Gastroesophageal sphincter (tissue), 4 donors: ENCODE measurements at regions not wholly inside any gene's neighbourhood (a gene's known extent, or its start where the extent isn't known, plus 50 kb on each side); places are given as distances from the start of the nearest gene placed in this dataset.
"Not testable (repeated sequence)": the region's sequence is repeated elsewhere in the genome, so short reads cannot be mapped to it uniquely, and the experiment has no call there.

Source experiments
- ATAC-seq: fragments of 150-250 bp; one replicate; pipeline ENCODE4 v1.9.1; 2016; ENCODE audit warnings: mild to moderate bottlenecking, moderate library complexity
- H3K27ac ChIP-seq, 4 donors: fragments of 200-600 bp; sonication (generic) in 3 of 4; 1 replicate in 3 of 4; 2 replicates in 1 of 4; pipeline ENCODE4 v1.5.1; 2016 to 2019
- H3K27me3 ChIP-seq: fragments of 200-600 bp; sonication (generic); one replicate; pipeline ENCODE4 v1.5.1; 2019
- H3K36me3 ChIP-seq, 2 donors: fragments of 200-600 bp; sonication (generic); one replicate each; pipeline ENCODE4 v1.5.1; 2019; ENCODE audit warnings: control low read depth in 1 of 2
- H3K4me1 ChIP-seq, 3 donors: fragments of 200-600 bp; sonication (generic); 1 replicate in 2 of 3; 2 replicates in 1 of 3; pipeline ENCODE4 v1.5.1; 2016 to 2019; ENCODE audit warnings: control low read depth in 2 of 3
- H3K4me3 ChIP-seq, 2 donors: fragments of 200-600 bp; sonication (generic); one replicate each; pipeline ENCODE4 v1.5.1; 2019; ENCODE audit warnings: mild to moderate bottlenecking in 1 of 2, moderate library complexity in 1 of 2
- H3K9me3 ChIP-seq, 3 donors: fragments of 200-600 bp; sonication (generic); one replicate each; pipeline ENCODE4 v1.5.1; 2017 to 2019; ENCODE audit warnings: control low read depth in 2 of 3
- WGBS, 2 donors: methylation state at CpG; one replicate each; pipeline ENCODE4 v1.1.5; 2018; ENCODE audit warnings: low coverage in 1 of 2; 5-methylcytosine and 5-hydroxymethylcytosine counted together

DNA sequence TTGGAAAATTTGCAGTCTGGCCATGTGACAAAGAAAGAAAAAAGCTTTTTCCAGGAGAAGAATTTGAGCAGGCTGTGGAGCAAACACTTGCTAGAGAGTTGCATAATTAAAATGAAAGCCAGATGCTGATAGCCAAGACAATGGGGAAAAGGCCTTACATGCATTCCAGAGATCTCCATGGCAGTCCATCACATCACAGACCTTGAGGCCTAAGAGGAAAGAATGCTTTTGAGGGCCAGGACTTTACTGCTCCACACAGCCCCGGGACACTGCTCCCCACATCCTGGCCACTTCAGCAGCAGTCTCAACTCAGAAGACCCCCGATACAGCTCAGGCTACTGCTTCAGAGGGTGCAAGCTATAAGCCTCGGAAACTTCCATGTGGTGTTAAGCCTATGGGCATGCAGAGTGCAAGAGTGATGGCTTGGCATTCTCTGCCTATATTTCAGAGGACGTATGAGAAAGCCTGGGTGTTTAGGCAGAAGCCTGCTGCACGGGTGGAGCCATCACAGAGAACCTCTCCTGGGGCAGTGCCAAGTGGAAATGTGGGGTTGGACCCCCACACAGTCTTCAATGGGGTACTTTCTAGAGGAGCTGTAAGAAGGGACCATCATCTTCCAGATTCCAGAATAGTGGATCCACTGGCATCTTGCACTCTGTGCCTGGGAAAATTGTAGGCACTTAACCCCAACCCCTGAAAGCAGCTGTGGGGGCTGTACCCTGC, 230.7 kb downstream of the POTEG start:
- H3K36me3 ChIP-seq, H3K4me1 ChIP-seq, H3K9me3 ChIP-seq, H3K27ac ChIP-seq, ATAC-seq, H3K4me3 ChIP-seq, H3K27me3 ChIP-seq: not testable (repeated sequence)
- WGBS, 2 donors, result 0% methylated on average over 1 of the region's 5 CpGs; no CpG with 5 or more reads in 1 of the 2 donors

DNA sequence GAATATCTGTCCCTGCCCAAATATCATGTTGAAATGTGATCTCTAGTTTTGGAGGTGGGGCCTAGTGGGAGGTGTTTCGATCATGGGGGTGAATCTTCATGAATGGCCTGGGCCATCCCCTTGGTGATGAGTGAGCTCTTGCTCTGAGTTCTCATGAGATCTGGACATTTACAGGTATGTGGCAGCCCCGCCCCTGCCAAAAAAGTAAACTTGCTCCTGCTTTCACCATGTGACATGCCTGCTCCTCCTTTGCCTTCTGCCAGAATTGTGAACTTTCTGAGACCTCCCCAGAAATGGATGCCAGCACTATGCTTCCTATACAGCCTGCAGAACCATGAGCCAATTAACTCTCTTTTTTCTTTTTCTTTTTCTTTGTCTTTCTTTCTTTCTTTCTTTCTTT, 229.3 kb downstream of the POTEG start:
- not testable (repeated sequence) for H3K4me3 ChIP-seq, ATAC-seq, H3K36me3 ChIP-seq, H3K4me1 ChIP-seq, H3K27ac ChIP-seq, H3K9me3 ChIP-seq, H3K27me3 ChIP-seq
- 33% methylated on average over 1 of the region's 2 CpGs; no CpG with 5 or more reads in 1 of the 2 donors for WGBS, 2 donors

DNA sequence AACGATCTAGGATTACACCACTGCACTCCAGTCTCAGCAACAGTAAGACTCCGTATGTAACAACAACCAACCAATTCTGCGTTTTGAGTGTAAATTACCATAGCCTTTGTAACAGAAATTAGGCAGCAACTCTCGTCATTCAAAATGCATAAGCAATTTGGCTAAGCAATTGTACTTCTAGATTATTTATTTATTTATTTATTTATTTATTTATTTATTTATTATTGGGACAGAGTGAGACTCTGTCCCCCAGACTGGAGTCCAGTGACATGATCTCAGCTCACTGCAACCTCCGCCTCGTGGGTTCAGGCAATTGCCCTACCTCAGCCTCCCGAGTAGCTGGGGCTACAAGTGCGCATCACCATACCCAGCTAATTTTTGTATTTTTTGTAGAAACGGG, 217.7 kb downstream of the POTEG start:
- not testable (repeated sequence) for H3K36me3 ChIP-seq, H3K4me1 ChIP-seq, H3K27me3 ChIP-seq, H3K27ac ChIP-seq, H3K4me3 ChIP-seq, ATAC-seq, H3K9me3 ChIP-seq
- WGBS, 2 donors, result 73% methylated on average over 3 of the region's 9 CpGs; no CpG with 5 or more reads in 1 of the 2 donors

DNA sequence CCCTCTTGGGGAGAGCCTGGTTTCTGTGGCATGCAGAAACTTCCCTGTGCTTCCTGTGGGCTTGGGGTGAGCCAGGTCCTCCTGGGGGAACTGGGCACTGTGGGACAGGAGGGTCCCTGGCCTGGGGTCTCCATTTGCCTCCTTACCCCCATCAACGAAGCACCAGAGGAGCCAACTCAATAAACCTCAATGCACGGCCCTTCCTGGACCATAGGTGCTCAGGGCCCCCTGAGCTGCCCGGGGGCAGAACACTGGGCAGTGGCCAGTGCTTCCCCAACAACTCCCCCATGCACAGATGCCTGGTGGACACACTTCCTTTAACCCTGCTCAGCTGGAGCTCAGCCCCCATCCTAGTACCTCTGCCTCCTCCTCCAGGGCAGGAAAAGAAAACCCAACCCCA, 214.7 kb downstream of the POTEG start:
- ATAC-seq, H3K36me3 ChIP-seq, H3K4me1 ChIP-seq, H3K9me3 ChIP-seq, H3K27ac ChIP-seq, H3K27me3 ChIP-seq, H3K4me3 ChIP-seq: not testable (repeated sequence)
- no CpG with 5 or more reads among the region's 3 CpGs for WGBS, 2 donors

DNA sequence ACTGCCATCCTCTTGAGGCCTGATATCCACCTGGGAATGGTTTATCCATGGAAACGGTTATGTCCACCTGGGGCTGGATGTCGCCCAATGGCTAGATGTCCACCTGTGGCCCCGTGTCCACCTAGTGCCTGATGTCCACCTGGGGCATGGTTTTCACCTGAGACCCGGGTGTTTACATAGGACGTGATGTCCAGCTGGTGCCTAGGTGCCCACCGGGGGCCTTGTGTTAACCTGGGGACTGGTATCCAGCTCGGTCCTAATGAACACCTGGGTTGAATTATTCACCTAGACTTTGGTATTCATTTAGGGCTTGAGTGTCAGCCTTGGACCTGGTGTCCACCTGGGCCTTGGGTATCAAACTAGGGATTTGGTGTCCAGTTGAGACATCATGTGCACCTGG, 202.7 kb downstream of the POTEG start:
- not testable (repeated sequence) for H3K27me3 ChIP-seq, H3K9me3 ChIP-seq, H3K36me3 ChIP-seq, H3K27ac ChIP-seq, H3K4me1 ChIP-seq, ATAC-seq, H3K4me3 ChIP-seq
- WGBS, 2 donors, result no CpG with 5 or more reads among the region's 7 CpGs

DNA sequence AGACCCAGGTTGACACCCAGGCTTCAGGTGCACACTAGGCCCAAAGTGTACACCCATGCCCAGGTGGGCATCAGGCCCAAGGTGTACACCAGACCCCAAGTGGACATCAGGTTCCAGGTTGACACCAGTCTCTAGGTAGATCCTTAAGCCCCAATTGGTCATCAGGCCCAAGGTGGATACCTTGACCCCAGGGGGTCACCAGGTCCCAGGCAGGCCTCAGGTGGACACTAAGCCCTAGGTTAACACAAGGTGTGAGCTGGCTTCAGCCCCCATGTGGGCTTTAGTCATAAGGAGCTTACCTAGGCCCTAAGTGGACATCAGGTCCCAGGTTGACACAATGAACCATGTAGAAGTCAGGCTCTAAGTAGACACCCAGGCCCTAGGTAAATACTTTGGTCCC, 200.1 kb downstream of the POTEG start:
- not testable (repeated sequence) for H3K27me3 ChIP-seq, H3K36me3 ChIP-seq, ATAC-seq, H3K9me3 ChIP-seq, H3K27ac ChIP-seq, H3K4me1 ChIP-seq, H3K4me3 ChIP-seq

DNA sequence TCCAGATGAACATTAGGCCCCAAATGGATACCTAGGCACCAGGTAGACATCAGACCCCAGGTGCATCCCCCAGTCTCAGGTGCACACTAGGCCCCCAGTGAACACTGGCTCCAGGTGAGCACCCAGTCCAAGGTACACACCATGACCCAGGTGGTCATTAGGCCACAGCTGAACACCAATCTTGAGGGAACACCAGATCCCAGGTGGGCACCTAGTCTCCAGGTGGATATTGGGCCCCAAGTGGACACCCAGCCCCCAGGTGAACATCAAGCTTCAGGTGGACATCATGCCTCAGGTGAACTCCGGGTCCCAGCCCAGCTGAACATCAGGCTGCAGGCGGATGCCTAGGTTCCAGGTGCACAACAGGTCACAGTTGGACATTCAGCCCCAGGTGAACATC, 196.5 kb downstream of the POTEG start:
- H3K9me3 ChIP-seq, H3K4me3 ChIP-seq, H3K27ac ChIP-seq, H3K36me3 ChIP-seq, H3K4me1 ChIP-seq, H3K27me3 ChIP-seq, ATAC-seq: not testable (repeated sequence)
- no CpG with 5 or more reads among the region's 2 CpGs for WGBS, 2 donors

DNA sequence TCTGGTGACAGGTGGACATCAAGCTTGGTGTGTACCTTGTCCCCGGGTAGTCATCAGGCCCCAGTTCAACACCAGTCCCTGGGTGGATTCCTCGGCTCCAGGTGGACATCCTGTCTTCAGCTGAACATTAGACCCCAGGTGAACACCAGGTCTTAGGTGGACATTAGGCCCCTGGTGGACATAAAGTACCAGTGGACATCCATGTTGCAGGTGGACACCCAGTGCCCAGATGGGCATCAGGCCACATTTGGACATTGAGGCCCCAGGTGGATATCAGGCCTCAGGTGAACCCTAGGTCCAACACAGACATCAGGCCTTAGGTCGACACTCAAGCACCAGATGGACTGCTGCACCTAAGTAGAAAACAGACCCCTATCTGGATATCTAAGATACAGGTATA, 195.6 kb downstream of the POTEG start:
- not testable (repeated sequence) for H3K9me3 ChIP-seq, H3K27me3 ChIP-seq, H3K4me3 ChIP-seq, ATAC-seq, H3K36me3 ChIP-seq, H3K4me1 ChIP-seq, H3K27ac ChIP-seq
- no CpG with 5 or more reads among the region's 3 CpGs for WGBS, 2 donors

DNA sequence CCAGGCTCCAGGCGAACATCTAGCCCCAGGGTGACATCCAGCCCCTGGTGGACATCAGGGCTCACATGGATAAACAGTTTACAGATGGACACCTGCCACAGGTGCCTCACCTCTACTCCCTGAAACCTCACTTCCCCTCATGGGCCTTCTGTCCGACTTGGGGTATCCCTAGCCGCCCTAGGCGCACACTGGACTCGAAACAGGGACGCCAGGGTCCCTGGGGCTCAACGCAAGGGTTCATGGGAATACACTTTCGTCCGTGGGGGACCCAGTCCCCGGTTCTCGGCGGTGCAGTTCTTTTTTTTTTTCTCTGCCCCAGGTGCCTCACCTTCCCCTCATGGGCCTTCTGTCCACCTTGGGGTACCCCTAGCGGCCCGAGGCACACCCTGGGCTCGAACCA, 194.2 kb downstream of the POTEG start:
- not testable (repeated sequence) for H3K9me3 ChIP-seq, H3K4me1 ChIP-seq, H3K36me3 ChIP-seq, H3K27me3 ChIP-seq, H3K27ac ChIP-seq, H3K4me3 ChIP-seq, ATAC-seq
- no CpG with 5 or more reads among the region's 15 CpGs for WGBS, 2 donors

DNA sequence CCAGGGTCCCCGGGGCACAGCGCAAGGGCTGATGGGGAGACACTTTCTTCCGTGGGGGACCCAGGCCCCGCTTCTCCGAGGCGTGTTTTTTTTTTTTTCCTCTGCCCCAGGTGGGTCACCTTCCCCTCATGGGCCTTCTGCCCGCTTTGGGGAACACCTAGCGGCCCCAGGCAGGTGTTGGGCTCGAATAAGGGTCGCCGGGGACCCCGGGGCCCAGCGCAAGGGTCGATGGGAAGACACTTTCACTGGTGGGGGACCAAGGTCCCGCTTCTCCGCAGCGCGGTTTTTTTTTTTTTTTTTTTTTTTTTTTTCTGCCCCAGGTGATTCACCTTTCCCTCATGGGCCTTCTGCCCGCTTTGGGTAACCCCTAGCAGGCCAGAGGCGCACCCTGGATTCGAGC, 193.8 kb downstream of the POTEG start:
- not testable (repeated sequence) for H3K4me3 ChIP-seq, H3K27me3 ChIP-seq, ATAC-seq, H3K36me3 ChIP-seq, H3K27ac ChIP-seq, H3K4me1 ChIP-seq, H3K9me3 ChIP-seq
- 76% methylated on average over 11 of the region's 21 CpGs; no CpG with 5 or more reads in 1 of the 2 donors for WGBS, 2 donors

DNA sequence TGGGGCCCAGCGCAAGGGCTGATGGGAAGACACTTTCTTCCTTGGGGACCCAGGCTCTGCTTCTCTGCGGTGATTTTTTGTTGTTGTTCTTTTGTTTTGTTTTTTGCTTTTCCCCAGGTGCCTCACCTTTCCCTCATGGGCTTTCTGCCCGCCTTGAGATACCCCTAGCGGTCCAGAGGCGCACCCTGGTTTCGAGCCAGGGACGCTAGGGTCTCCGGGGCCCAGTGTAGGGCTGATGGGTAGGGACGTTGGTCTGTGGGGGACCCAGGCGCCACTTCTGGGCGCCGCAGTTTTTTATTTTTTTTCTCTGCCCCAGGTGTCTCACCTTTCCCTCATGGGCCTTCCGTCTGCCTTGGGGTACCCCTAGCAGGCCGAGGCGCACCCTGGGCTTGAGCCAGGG, 192.7 kb downstream of the POTEG start:
- H3K9me3 ChIP-seq, H3K4me1 ChIP-seq, ATAC-seq, H3K27ac ChIP-seq, H3K4me3 ChIP-seq, H3K36me3 ChIP-seq, H3K27me3 ChIP-seq: not testable (repeated sequence)
- WGBS, 2 donors, result no CpG with 5 or more reads among the region's 15 CpGs

DNA sequence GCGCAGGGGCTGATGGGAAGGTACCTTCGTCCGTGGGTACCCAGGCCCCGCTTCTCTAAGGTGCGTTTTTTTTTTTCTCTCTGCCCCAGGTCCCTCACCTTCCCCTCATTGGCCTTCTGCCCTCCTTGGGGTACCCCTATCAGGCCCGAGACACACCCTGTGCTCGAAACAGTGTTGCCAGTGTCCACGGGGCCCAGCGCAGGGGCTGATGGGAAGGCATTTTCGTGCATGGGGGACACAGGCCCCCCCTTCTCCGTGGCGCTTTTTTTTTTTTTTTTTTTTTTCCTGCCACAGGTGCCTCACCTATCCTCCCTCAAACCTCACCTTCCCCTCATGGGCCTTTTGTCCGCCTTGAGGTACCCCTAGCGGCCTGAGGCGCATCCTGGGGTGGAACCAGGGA, 191.6 kb downstream of the POTEG start:
- H3K4me3 ChIP-seq, H3K36me3 ChIP-seq, H3K9me3 ChIP-seq, ATAC-seq, H3K4me1 ChIP-seq, H3K27ac ChIP-seq, H3K27me3 ChIP-seq: not testable (repeated sequence)
- WGBS, 2 donors, result no CpG with 5 or more reads among the region's 15 CpGs

DNA sequence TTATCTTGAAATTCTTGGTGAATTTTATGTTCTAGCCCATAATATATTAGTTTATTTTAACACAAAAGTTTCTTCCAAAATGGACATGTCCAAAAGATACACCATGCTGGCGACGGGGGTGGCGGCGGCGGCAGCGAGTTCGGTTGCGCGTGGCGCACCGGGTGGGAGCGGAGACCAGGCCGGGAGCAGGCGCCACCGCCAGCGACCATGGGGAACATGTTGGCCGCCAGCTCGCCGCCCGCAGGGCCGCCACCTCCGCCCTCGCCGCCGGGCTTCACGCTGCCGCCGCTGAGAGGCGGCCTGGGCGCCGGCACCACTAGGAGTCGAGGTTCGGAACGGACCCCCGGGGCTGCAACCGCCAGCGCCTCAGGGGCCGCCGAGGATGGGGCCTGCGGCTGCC, 167.2 kb downstream of the POTEG start:
- WGBS, 2 donors, result no CpG with 5 or more reads among the region's 40 CpGs
- H3K9me3 ChIP-seq, H3K4me1 ChIP-seq, H3K4me3 ChIP-seq, H3K27me3 ChIP-seq, H3K27ac ChIP-seq, ATAC-seq, H3K36me3 ChIP-seq: not testable (repeated sequence)

DNA sequence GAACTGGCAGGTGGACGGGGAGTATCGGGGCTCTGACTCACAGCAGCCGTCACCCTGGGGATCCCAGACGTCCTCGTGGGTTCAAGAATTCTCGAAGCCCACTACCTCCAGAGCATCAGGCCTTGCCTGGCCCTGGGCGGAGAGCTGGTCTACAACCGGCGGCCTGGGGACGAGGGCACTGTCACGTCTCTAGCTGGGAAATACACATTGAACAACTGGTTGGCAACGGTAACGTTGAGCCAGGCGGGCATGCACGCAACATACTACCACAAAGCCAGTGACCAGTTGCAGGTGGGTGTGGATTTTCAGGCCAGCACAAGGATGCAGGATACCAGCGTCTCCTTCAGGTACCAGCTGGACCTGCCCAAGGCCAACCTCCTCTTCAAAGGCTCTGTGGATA, 166.5 kb downstream of the POTEG start:
- H3K27me3 ChIP-seq, H3K4me3 ChIP-seq, H3K27ac ChIP-seq, H3K9me3 ChIP-seq, H3K36me3 ChIP-seq, ATAC-seq, H3K4me1 ChIP-seq: not testable (repeated sequence)
- 90% methylated on average over 8 of the region's 16 CpGs; no CpG with 5 or more reads in 1 of the 2 donors for WGBS, 2 donors
